Mesodermal cell (in vitro differentiated cells): ENCODE measurements at regions not wholly inside any gene's neighbourhood (a gene's known extent, or its start where the extent isn't known, plus 50 kb on each side); places are given as distances from the start of the nearest gene placed in this dataset.

Experiments
- H3K27ac ChIP-seq: 2 replicates; pipeline ENCODE4 v1.7.0; 2013; ENCODE audit warnings: mild to moderate bottlenecking, low read depth, low read length, moderate library complexity; ENCODE audit not compliant: severe bottlenecking
- H3K36me3 ChIP-seq: 2 replicates; pipeline ENCODE4 v1.7.1; 2013; ENCODE audit warnings: mild to moderate bottlenecking, low read length, moderate library complexity; ENCODE audit not compliant: control insufficient read depth, insufficient read depth
- H3K4me1 ChIP-seq: one replicate; pipeline ENCODE4 v1.7.1; 2013; ENCODE audit warnings: mild to moderate bottlenecking, low read length; ENCODE audit not compliant: insufficient read depth, control insufficient read depth, poor library complexity, severe bottlenecking
- H3K4me3 ChIP-seq: 2 replicates; pipeline ENCODE4 v1.7.0; 2013; ENCODE audit warnings: low read length, control low read depth, mild to moderate bottlenecking; ENCODE audit not compliant: insufficient read depth, poor library complexity, severe bottlenecking; ENCODE audit errors: extremely low read depth
- H3K9me3 ChIP-seq: 2 replicates; pipeline ENCODE4 v1.7.1; 2013; ENCODE audit warnings: mild to moderate bottlenecking, low read length, moderate library complexity; ENCODE audit not compliant: control insufficient read depth
- WGBS, 2 experiments: methylation state at CpG; one replicate each; pipeline ENCODE4 v1.1.5; 2013; ENCODE audit warnings: missing lambda C conversion rate in 2 of 2; ENCODE audit not compliant: insufficient coverage in 2 of 2; 5-methylcytosine and 5-hydroxymethylcytosine counted together

DNA sequence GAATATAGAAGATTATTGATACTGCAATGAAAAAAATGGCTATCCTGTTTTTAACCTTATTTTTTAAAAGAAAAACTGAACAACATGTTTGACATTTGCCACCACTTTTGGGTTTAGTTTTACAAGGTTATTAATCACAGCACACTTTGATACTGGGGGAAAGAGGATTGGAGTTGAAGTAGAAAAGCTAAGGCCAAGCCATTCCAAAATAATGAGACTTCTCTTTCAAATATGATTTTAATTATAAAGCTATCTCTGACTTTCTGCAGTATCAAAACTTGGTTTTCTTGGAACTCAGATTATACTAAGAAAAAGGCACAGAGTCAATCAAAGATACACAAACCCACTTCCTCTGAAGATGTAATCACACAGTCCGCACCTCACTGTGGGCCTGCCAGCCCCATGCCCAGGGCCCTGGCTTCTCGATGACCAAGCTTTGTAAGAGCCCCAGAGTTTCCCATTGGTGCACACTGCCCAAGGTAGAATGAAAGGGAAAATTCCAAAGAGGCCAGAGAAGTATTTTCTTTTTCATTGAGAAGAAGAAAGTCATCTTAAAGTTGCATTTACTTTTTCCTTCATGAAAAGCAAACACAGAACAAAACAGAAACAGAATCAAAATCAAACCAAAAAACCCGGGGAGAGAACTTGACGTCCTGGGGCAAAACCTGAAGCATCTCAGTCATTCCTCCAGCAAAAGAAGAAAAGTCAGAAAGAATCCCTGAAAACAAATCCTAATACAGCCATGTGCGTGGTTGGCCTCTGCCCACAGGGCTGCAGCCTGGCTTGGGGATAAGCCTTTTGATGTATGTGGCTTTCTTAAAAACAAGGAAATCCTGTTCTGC lies 187.7 kb upstream of the KLF6 start:
- H3K36me3 ChIP-seq, result no peaks in the 10 kb centered on the region
- H3K4me1 ChIP-seq, result peaks cover 7% of the 10 kb centered on the region
- no peak overlapping the region for H3K27ac ChIP-seq
- H3K9me3 ChIP-seq, result peaks cover 12% of the 10 kb centered on the region
- H3K4me3 ChIP-seq, result no peak overlapping the region
- WGBS, 2 experiments, result 80 to 85% methylated on average over 3 to 4 of the region's 5 CpGs

DNA sequence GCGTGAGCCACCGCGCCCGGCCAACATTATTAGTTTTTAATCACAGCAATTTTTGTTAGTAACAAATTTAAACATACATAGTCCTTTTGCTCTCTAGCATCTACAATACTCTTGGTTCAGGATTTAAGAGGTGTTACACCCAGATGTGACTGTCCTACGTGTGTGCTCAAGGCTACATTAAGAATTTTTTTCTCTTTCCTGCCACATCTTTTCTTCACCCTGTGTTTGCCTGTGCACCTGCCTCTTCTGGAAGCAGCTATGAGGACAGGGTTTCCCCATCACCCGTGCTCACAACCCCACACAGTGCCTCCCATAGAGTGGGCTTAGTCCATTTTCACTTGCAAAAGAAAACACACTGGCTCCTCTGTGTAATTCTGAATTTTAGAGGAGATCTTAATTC lies 186.7 kb upstream of the KLF6 start:
- no peak overlapping the region for H3K27ac ChIP-seq
- H3K36me3 ChIP-seq, result no peaks in the 10 kb centered on the region
- H3K4me1 ChIP-seq, result peaks cover 7% of the 10 kb centered on the region
- 100% methylated on average over 1 to 2 of the region's 6 CpGs for WGBS, 2 experiments
- H3K4me3 ChIP-seq, result no peak overlapping the region
- H3K9me3 ChIP-seq, result peaks cover 12% of the 10 kb centered on the region

DNA sequence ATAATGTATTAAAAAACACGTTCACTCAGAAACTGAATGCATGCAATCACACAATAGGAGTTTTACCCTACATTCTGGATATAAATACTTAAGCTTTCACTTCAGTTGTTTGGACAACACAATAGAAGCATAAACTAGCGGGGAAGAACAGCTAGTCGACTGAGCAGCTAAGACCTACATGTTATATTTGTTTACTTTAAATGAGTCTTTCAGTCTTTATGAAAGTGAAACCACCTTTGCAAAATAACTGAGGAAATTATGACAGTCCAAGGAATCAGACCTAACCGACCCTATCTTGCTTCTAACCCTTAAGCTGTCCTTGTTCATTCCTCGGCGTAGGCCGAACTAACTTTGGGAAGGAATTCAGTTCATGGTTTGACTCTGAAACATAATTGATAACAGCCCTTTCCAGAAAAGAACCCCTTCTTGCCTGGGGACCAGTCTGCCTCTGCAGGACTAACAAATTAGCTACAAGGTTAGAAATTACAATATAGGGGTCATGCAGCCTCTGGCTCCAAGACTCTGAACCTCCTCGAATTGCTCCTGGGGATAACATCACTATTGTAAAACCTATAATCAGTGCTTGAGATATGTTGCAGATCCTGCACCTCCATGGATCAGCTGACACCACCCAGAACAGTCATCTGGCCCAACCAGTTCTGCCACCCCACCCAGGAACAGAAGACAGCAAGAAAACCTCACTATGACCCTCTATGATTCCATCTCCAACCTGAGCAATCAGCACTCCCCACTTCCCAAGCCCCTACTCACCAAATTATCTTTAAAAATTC lies 185.1 kb upstream of the KLF6 start:
- Histone ChIP-seq H3K27ac (no peak overlapping the region), H3K4me3 (no peak overlapping the region), H3K9me3 (peaks cover 3% of the 10 kb centered on the region), H3K4me1 (peaks cover 7% of the 10 kb centered on the region), H3K36me3 (no peaks in the 10 kb centered on the region)
- 94 to 96% methylated on average over 3 to 4 of the region's 8 CpGs for WGBS, 2 experiments

DNA sequence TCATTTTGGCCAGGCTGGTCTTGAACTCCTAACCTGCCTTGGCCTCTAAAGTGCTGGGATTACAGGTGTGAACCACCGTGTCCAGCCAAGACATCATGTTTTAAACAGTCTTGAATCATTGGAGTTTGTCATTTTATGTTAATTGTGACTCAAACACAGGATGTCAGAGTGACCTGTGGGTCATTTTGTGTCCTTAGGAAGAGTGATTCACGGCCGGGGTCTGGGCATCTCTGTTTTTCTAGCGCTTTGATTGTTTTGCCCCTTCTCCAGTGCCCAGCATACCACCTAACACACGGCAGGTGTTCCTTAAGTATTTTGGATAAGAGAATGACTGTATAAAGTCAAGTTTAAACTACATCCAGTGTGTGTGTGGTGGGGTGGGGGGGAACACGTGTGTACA lies 183.7 kb upstream of the KLF6 start:
- 85 to 100% methylated on average over 1 to 2 of the region's 6 CpGs for WGBS, 2 experiments
- Histone ChIP-seq H3K27ac (no peak overlapping the region), H3K4me3 (no peak overlapping the region), H3K36me3 (no peaks in the 10 kb centered on the region), H3K9me3 (no peaks in the 10 kb centered on the region), H3K4me1 (peaks cover 7% of the 10 kb centered on the region)

DNA sequence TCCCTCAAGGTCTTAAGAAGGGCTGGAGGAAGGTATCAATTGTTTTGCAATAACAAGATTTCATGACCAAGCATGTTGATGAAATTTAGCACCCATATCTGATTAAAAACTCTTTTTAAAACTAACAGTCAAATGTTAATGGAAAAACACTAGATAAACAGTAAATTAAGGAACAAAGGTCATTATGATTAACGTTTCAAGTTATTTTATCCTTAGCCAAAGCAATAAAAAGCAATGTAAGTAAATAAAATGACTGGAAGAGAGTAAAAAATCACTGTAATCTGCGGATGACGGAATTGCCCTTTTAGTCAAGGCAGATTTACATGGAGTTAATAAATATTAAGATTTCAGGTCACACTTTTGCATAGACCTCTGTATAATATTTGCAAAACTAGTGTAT lies 179.5 kb upstream of the KLF6 start:
- no CpG with 5 or more reads among the region's 3 CpGs for WGBS, 2 experiments
- H3K4me3 ChIP-seq, result no peak overlapping the region
- no peaks in the 10 kb centered on the region for H3K36me3 ChIP-seq
- no peak overlapping the region for H3K27ac ChIP-seq
- no peaks in the 10 kb centered on the region for H3K4me1 ChIP-seq
- no peaks in the 10 kb centered on the region for H3K9me3 ChIP-seq

DNA sequence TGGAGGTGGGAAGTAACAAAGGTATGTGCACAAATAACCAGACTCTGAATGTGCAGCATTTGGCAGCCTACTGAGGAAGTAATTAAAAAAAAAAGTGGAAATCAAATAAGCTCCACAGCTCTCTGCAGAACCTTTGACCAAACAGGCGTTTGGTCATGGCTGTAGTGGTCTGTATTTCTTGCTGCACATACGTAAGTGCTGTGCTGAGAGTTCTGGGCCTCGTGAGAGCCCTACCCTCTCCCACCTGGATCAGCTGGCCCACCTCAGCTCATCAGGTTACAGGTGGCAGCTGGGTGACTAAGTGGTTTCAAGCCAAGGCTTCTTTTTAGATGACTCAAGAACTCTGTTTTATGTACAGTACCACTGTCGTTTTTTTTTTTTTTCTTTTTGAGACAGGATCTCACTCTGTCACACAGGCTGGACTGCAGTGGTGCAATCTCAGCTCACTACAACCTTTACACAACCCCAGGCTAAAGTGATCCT lies 178.2 kb upstream of the KLF6 start:
- no peaks in the 10 kb centered on the region for H3K36me3 ChIP-seq
- 91 to 95% methylated on average over 3 to 4 of the region's 4 CpGs for WGBS, 2 experiments
- no peaks in the 10 kb centered on the region for H3K4me1 ChIP-seq
- no peak overlapping the region for H3K4me3 ChIP-seq
- H3K27ac ChIP-seq, result no peak overlapping the region
- H3K9me3 ChIP-seq, result no peaks in the 10 kb centered on the region

DNA sequence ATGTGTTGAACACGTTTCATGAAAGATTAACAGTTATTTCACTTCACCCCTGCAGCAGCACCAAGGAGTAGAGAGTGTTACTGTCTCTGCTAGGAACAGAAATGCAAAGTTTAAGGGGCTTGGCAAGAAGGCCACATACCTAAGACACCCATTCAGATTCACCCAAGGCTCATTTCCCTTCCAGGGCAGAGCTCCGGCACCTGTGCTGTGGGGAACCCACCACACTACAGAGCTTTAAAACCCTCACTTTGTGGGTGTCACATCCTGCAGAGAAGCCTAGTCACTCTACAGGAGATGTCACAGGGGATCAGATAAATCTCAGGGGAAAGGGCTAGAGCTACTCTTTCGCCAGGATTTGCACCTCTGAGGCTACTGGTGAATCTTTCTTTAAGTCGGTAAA lies 176.1 kb upstream of the KLF6 start:
- peaks cover under 1% of the 10 kb centered on the region for H3K4me1 ChIP-seq
- H3K4me3 ChIP-seq, result no peak overlapping the region
- WGBS, 2 experiments, result 80 to 81% methylated on average over 2 to 3 of the region's 4 CpGs

DNA sequence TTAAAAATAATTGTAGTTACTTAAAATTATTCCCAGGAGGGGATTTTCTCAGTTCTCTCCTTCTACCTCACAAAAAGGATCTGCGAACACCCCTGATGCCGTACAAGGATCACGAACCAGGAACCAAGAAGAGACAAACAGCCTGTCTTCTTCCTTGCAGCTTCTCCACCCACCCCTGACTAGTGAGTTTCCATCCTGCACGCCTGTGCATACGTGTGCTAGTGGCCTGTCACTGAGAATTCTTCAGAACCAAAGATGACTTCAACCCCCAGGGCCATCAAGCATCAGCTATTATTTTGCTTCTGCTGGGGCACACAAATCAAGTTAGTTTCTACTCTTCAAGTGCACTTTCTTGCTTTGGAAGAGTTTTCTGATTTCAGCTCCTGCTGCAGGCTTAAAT lies 175.5 kb upstream of the KLF6 start:
- no peaks in the 10 kb centered on the region for H3K9me3 ChIP-seq
- 89 to 100% methylated on average over 4 to 5 of the region's 5 CpGs for WGBS, 2 experiments
- H3K27ac ChIP-seq, result no peak overlapping the region
- H3K4me3 ChIP-seq, result no peak overlapping the region
- no peaks in the 10 kb centered on the region for H3K36me3 ChIP-seq
- peaks cover 4% of the 10 kb centered on the region for H3K4me1 ChIP-seq

More for the DNA sequence above, 176.1 kb upstream of the KLF6 start:
- no peaks in the 10 kb centered on the region for H3K9me3 ChIP-seq
- no peaks in the 10 kb centered on the region for H3K36me3 ChIP-seq
- no peak overlapping the region for H3K27ac ChIP-seq

DNA sequence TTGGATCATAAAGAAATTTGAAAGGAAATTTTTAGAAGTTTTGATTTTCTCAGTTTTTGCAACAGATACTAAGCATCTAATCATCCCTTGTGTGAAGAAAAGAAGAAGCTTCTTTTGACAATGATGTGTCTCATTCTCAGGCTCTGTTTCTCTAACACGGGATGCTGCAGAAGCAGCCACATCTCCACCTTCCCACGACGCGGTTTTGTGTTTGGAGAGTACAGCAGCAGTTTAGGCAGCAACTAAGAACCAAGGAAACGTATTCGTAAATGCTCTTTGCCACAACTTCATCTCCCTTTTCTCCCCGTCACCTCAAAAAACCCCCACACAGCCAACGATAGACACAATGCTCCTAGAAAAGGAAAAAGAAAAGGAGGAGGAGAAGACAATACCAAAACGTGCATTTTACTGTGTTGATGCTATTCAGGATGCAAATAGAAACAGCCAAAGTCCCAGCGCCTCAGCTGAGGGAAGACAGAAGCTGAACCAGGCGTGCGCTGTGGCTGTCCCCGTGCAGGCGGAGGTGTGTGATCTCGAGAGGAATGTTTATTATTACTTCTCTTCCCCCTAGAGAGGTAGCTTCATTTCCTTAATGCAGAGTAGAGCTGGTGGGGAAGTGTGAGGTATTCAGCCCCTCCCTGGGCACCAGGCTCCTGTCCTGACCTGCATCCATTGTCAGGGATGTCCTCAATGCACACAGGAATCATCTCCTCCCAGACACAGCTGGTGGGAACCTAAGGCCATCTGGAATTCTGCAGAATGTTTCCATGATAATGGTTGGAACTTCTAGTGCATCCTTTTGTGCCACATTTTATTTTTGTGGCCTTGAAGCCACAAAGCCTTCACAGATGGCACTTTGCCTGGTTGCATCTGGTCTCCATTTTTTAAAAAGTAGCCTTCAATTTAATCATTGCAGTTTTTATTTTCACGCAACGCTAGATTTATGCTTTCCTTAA lies 174.6 kb upstream of the KLF6 start:
- Histone ChIP-seq H3K4me1 (peaks cover 4% of the 10 kb centered on the region), H3K36me3 (no peaks in the 10 kb centered on the region), H3K4me3 (no peak overlapping the region), H3K9me3 (no peaks in the 10 kb centered on the region), H3K27ac (no peak overlapping the region)
- 50 to 73% methylated on average over 2 to 10 of the region's 17 CpGs for WGBS, 2 experiments

DNA sequence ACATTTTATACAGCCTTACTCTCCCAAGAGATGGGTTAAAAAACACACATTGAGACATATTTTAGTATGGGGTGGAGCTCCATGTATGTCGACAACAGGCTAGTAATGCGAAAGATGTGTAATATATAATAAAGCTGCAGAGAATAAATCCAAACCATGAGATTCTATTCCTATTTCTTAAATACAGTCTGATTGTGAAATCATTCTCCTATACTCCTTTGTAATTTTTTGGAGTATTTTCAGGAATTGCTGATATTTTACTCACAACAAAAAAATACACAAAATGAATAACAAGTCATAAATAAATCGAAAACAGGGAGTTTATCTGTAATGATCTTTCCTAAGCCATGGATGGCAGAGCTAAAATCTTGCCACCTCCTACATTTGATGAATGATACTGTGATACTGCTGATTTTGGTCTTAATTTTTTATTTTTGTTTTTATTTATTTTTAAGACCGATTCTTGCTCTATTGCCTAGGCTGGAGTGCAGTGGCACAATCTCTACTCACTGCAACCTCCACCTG lies 173.5 kb upstream of the KLF6 start:
- no peaks in the 10 kb centered on the region for H3K36me3 ChIP-seq
- no peak overlapping the region for H3K27ac ChIP-seq
- peaks cover 4% of the 10 kb centered on the region for H3K4me1 ChIP-seq
- H3K4me3 ChIP-seq, result no peak overlapping the region
- 100% methylated on average over 1 of the region's 4 CpGs; no CpG with 5 or more reads in 1 of the 2 experiments for WGBS, 2 experiments
- H3K9me3 ChIP-seq, result no peaks in the 10 kb centered on the region
